ENCODE measurements at regions not wholly inside any gene's neighbourhood (a gene's known extent, or its start where the extent isn't known, plus 50 kb on each side); places are given as distances from the start of the nearest gene placed in this dataset.

- no peak overlapping the region for H3K4me3 ChIP-seq (ENCODE audit: low read length in 2 of 2)
- H3K9me3 ChIP-seq (ENCODE audit: control insufficient read depth, low read length): no peaks in the 10 kb centered on the region
- no peaks in the 10 kb centered on the region for H3K4me1 ChIP-seq (ENCODE audit: control insufficient read depth in 1 of 2, insufficient read depth in 2 of 2, low read length in 2 of 2)
- no peak overlapping the region for H3K27ac ChIP-seq (ENCODE audit: low read depth in 1 of 2, low read length in 2 of 2)
- no peaks in the 10 kb centered on the region for H3K36me3 ChIP-seq (ENCODE audit: control insufficient read depth in 1 of 2, insufficient read depth in 2 of 2, low read length in 1 of 2)
- no peak for ATAC-seq (ENCODE audit: low FRiP score)
- intact Hi-C loops (cut with DNase I): no loop called here
- H3K27me3 ChIP-seq (ENCODE audit: control insufficient read depth in 1 of 2, insufficient read depth in 2 of 2, low read length in 1 of 2): no peaks in the 10 kb centered on the region
- no peak for DNase-seq
Measured at GRCh38 chr4:104878936-104879335, 267.7 kb upstream of the TET2 start.

GRCh38 chr4:104879367-104879766 is 267.3 kb upstream of the TET2 start:
- no peaks in the 10 kb centered on the region for H3K27me3 ChIP-seq (ENCODE audit: control insufficient read depth in 1 of 2, insufficient read depth in 2 of 2, low read length in 1 of 2)
- no peak overlapping the region for H3K27ac ChIP-seq (ENCODE audit: low read depth in 1 of 2, low read length in 2 of 2)
- H3K36me3 ChIP-seq (ENCODE audit: control insufficient read depth in 1 of 2, insufficient read depth in 2 of 2, low read length in 1 of 2): no peaks in the 10 kb centered on the region
- no peak overlapping the region for H3K4me3 ChIP-seq (ENCODE audit: low read length in 2 of 2)
- no peaks in the 10 kb centered on the region for H3K9me3 ChIP-seq (ENCODE audit: control insufficient read depth, low read length)
- H3K4me1 ChIP-seq (ENCODE audit: control insufficient read depth in 1 of 2, insufficient read depth in 2 of 2, low read length in 2 of 2): no peaks in the 10 kb centered on the region
- intact Hi-C loops (cut with DNase I): no loop called here
- DNase-seq (no peak), ATAC-seq (ENCODE audit: low FRiP score) (no peak)
- 25 to 26% methylated on average over 4 of the region's 4 CpGs for WGBS, 2 donors

- H3K36me3 ChIP-seq (ENCODE audit: control insufficient read depth in 1 of 2, insufficient read depth in 2 of 2, low read length in 1 of 2): no peaks in the 10 kb centered on the region
- intact Hi-C loops (cut with DNase I): no loop called here
- no peaks in the 10 kb centered on the region for H3K4me1 ChIP-seq (ENCODE audit: control insufficient read depth in 1 of 2, insufficient read depth in 2 of 2, low read length in 2 of 2)
- no peak overlapping the region for H3K4me3 ChIP-seq (ENCODE audit: low read length in 2 of 2)
- no peak overlapping the region for H3K27ac ChIP-seq (ENCODE audit: low read depth in 1 of 2, low read length in 2 of 2)
- DNase-seq (no peak), ATAC-seq (ENCODE audit: low FRiP score) (no peak)
- WGBS, 2 donors: 95 to 96% methylated on average over 2 of the region's 2 CpGs
- no peaks in the 10 kb centered on the region for H3K27me3 ChIP-seq (ENCODE audit: control insufficient read depth in 1 of 2, insufficient read depth in 2 of 2, low read length in 1 of 2)
- H3K9me3 ChIP-seq (ENCODE audit: control insufficient read depth, low read length): no peaks in the 10 kb centered on the region
Measured at GRCh38 chr4:104879854-104880253, 266.8 kb upstream of the TET2 start.

- DNase-seq (no peak), ATAC-seq (ENCODE audit: low FRiP score) (no peak)
- H3K27ac ChIP-seq (ENCODE audit: low read depth in 1 of 2, low read length in 2 of 2): no peak overlapping the region
- intact Hi-C loops (cut with DNase I): no loop called here
- H3K9me3 ChIP-seq (ENCODE audit: control insufficient read depth, low read length): no peaks in the 10 kb centered on the region
- no peaks in the 10 kb centered on the region for H3K4me1 ChIP-seq (ENCODE audit: control insufficient read depth in 1 of 2, insufficient read depth in 2 of 2, low read length in 2 of 2)
- no peak overlapping the region for H3K4me3 ChIP-seq (ENCODE audit: low read length in 2 of 2)
- H3K36me3 ChIP-seq (ENCODE audit: control insufficient read depth in 1 of 2, insufficient read depth in 2 of 2, low read length in 1 of 2): no peaks in the 10 kb centered on the region
- WGBS, 2 donors: 74 to 81% methylated on average over 1 of the region's 1 CpG
- H3K27me3 ChIP-seq (ENCODE audit: control insufficient read depth in 1 of 2, insufficient read depth in 2 of 2, low read length in 1 of 2): no peaks in the 10 kb centered on the region
Measured at GRCh38 chr4:104881136-104881886, 265.4 kb upstream of the TET2 start.

GRCh38 chr4:104890598-104891275 is 255.9 kb upstream of the TET2 start:
- Histone ChIP-seq H3K9me3 (ENCODE audit: control insufficient read depth, low read length) (peaks cover 1% of the 10 kb centered on the region), H3K27ac (ENCODE audit: low read depth in 1 of 2, low read length in 2 of 2) (no peak overlapping the region), H3K4me3 (ENCODE audit: low read length in 2 of 2) (no peak overlapping the region), H3K36me3 (ENCODE audit: control insufficient read depth in 1 of 2, insufficient read depth in 2 of 2, low read length in 1 of 2) (no peaks in the 10 kb centered on the region), H3K27me3 (ENCODE audit: control insufficient read depth in 1 of 2, insufficient read depth in 2 of 2, low read length in 1 of 2) (no peaks in the 10 kb centered on the region), H3K4me1 (ENCODE audit: control insufficient read depth in 1 of 2, insufficient read depth in 2 of 2, low read length in 2 of 2) (no peaks in the 10 kb centered on the region)
- DNase-seq (no peak), ATAC-seq (ENCODE audit: low FRiP score) (no peak)
- intact Hi-C loops (cut with DNase I): no loop called here
- 38 to 46% methylated on average over 2 of the region's 2 CpGs for WGBS, 2 donors

GRCh38 chr4:104896660-104897645 is 249.7 kb upstream of the TET2 start:
- WGBS, 2 donors: 28 to 45% methylated on average over 2 of the region's 2 CpGs
- H3K27ac ChIP-seq (ENCODE audit: low read depth in 1 of 2, low read length in 2 of 2): no peak overlapping the region
- H3K4me1 ChIP-seq (ENCODE audit: control insufficient read depth in 1 of 2, insufficient read depth in 2 of 2, low read length in 2 of 2): no peaks in the 10 kb centered on the region
- H3K9me3 ChIP-seq (ENCODE audit: control insufficient read depth, low read length): no peaks in the 10 kb centered on the region
- no peaks in the 10 kb centered on the region for H3K36me3 ChIP-seq (ENCODE audit: control insufficient read depth in 1 of 2, insufficient read depth in 2 of 2, low read length in 1 of 2)
- no peak for DNase-seq
- no peak overlapping the region for H3K4me3 ChIP-seq (ENCODE audit: low read length in 2 of 2)
- no peaks in the 10 kb centered on the region for H3K27me3 ChIP-seq (ENCODE audit: control insufficient read depth in 1 of 2, insufficient read depth in 2 of 2, low read length in 1 of 2)
- intact Hi-C loops (cut with DNase I): no loop called here
- ATAC-seq (ENCODE audit: low FRiP score): no peak

- intact Hi-C loops (cut with DNase I): no loop called here
- Histone ChIP-seq H3K36me3 (ENCODE audit: control insufficient read depth in 1 of 2, insufficient read depth in 2 of 2, low read length in 1 of 2) (no peaks in the 10 kb centered on the region), H3K27ac (ENCODE audit: low read depth in 1 of 2, low read length in 2 of 2) (no peak overlapping the region), H3K9me3 (ENCODE audit: control insufficient read depth, low read length) (no peaks in the 10 kb centered on the region), H3K4me1 (ENCODE audit: control insufficient read depth in 1 of 2, insufficient read depth in 2 of 2, low read length in 2 of 2) (no peaks in the 10 kb centered on the region), H3K27me3 (ENCODE audit: control insufficient read depth in 1 of 2, insufficient read depth in 2 of 2, low read length in 1 of 2) (no peaks in the 10 kb centered on the region), H3K4me3 (ENCODE audit: low read length in 2 of 2) (no peak overlapping the region)
- 89 to 93% methylated on average over 4 of the region's 4 CpGs for WGBS, 2 donors
- ATAC-seq (ENCODE audit: low FRiP score) (no peak), DNase-seq (no peak)
Measured at GRCh38 chr4:104899863-104900262, 246.8 kb upstream of the TET2 start.

GRCh38 chr4:104901438-104901837 is 245.2 kb upstream of the TET2 start:
- Histone ChIP-seq H3K4me3 (ENCODE audit: low read length in 2 of 2) (no peak overlapping the region), H3K27ac (ENCODE audit: low read depth in 1 of 2, low read length in 2 of 2) (no peak overlapping the region), H3K36me3 (ENCODE audit: control insufficient read depth in 1 of 2, insufficient read depth in 2 of 2, low read length in 1 of 2) (no peaks in the 10 kb centered on the region), H3K4me1 (ENCODE audit: control insufficient read depth in 1 of 2, insufficient read depth in 2 of 2, low read length in 2 of 2) (no peaks in the 10 kb centered on the region), H3K27me3 (ENCODE audit: control insufficient read depth in 1 of 2, insufficient read depth in 2 of 2, low read length in 1 of 2) (no peaks in the 10 kb centered on the region), H3K9me3 (ENCODE audit: control insufficient read depth, low read length) (no peaks in the 10 kb centered on the region)
- 7 to 11% methylated on average over 3 of the region's 3 CpGs for WGBS, 2 donors
- intact Hi-C loops (cut with DNase I): no loop called here
- ATAC-seq (ENCODE audit: low FRiP score) (no peak), DNase-seq (no peak)

Data from aorta (tissue), 5 donors.